NCI-H128 (cell line): ENCODE measurements at regions not wholly inside any gene's neighbourhood (a gene's known extent, or its start where the extent isn't known, plus 50 kb on each side); places are given as distances from the start of the nearest gene placed in this dataset.
"Not testable (repeated sequence)": the region's sequence is repeated elsewhere in the genome, so short reads cannot be mapped to it uniquely, and the experiment has no call there.

ENCODE experiments used
- DNase-seq: peaks from one replicate; lab custom pipeline; 2025; ENCODE audit not compliant: unreplicated experiment; lab: John Stamatoyannopoulos, UW

DNA sequence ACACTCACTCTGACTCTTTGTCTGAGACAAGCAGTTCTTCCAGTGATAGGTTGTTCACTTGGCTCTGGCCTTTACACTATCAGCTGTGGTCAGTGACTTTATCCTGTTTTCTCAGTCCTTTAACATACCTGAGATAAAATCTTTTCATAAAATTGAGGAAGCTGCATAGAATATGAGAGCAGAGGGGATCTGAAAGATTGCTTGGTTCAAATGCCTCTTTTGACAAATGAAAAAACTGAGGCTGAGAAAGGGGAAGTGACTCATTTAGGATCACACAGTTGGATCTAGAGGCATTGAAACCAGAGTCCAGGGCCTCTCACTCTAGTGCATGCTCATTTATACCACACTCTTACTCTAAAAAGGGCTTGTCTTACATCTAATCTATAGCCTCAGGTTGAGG, 277.0 kb upstream of the TBX18 start:
- DNase-seq = no peak

DNA sequence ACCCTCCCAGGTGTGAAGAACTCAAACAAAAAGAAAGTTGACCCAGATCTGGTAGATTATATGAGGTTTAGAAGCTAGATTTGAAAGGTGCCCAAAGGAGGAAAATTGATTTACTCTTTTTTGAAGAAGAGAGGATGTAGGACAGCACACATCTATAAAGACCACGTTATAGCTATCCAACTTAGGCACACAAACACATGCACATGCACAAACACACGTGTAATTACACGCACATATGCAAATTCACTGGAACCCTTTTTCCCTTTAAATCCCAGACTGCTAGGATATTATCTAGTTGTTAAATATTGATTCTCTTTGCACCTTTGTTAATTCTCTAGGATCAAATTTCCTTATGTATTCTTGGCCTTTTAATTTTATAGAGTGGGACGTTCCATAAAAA, 272.8 kb upstream of the TBX18 start:
- DNase-seq = no peak

DNA sequence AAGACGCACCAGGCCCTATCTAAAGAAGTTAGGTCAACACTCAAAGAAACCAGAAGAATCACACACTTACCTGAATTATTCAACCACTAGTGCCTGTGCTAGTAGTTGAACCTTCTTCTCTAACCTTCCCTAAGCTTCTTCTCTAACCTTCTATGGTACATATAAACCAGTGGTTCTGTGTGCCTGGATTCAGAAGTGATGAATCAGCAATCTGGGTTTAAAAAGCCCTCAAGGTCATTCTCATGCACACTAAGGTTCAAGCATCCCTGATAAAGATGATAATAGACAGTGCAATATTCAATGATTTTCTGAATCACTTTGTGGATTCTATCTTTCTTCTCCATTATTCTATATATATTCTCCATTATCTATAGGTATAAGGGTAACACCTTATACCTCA, 271.4 kb upstream of the TBX18 start:
- no peak for DNase-seq

DNA sequence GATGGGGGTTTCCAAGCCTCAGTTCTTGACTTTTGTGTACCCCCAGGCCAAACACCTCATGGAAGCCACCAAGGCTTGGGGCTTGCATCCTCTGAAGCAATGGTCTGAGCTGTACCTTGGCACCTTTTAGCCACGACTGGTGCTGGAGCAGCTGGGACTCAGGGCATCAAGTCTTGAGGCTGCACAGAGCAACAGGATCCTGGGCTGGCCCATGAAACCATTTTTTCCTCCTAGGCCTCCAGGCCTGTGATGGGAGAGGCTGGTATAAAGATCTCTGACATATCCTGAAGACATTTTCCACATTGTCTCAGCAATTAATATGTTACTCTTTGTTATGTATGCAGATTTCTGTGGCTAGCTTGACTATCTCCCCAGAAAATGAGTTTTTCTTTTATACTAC, 269.1 kb upstream of the TBX18 start:
- DNase-seq = no peak

DNA sequence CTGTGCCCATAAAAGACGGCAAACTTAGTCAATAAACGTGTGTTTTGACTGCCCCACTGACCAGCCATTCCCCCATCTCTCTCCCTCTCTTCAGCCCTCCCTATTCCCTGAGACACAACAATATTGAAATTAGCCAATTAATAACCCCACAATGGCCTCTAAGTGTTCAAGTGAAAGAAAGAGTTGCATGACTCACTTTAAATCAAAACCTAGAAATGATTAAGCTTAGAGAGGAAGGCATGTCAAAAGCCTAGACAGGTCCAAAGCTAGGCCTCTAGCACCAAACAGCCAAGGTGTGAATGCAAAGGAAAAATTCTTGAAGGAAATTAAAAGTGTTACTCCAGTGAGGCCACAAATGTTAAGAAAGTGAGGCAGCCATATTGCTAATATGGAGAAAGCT, 261.6 kb upstream of the TBX18 start:
- DNase-seq = no peak

DNA sequence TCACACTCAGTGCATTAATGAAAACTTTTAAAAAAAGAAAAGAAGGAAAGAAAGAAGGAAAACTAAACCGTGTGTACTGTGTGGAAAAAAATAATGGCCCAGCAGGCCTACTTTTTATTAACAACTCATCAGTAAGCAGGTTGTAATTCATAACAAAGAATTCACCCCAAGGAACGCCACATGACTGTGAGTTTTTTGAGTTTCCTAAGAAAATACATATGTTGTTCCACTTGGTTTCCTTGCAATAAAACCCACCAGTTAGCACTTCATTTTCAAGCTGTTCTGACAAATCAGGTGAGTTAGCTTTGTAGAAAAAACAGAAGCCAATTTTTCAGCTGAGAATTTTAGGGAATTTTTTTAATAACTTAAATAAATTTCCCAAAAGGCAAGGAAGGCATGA, 259.3 kb upstream of the TBX18 start:
- DNase-seq = no peak

GRCh38 chr6:85017352-85017751, 253.0 kb upstream of the TBX18 start:
- no peak for DNase-seq

- DNase-seq = no peak
Measured at GRCh38 chr6:85016726-85017125, 252.3 kb upstream of the TBX18 start.

DNA sequence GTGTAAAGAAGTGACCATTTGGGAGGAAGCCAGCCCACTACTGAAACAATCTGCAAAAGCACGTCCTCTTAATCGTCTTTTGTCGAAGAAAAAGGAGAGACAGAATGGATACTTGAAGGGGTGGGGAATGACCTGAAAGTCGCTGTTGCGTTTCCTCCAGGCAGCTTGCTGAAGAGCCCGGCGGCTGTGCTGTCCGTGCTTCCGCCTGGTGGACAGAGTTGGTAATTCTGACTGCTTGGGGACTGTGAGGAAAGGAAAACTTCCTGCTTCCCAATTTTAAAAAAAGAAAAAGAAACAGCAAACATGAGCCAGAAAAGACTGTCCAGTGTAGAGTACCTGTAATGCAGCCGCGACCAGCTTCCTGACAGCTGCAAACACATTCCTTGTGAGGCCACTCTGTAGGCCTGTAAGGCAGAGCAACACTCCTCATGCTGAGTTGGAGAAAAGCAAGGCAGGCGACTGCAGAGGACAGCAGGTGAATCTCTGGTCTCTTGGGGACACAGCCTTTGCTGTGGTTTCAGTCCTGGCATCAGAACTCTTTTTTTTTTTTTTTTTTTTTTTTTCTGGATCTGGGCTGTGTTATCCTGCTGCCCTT, 251.1 kb upstream of the TBX18 start:
- no peak for DNase-seq

GRCh38 chr6:85010865-85011264, 246.5 kb upstream of the TBX18 start:
- DNase-seq = no peak

DNA sequence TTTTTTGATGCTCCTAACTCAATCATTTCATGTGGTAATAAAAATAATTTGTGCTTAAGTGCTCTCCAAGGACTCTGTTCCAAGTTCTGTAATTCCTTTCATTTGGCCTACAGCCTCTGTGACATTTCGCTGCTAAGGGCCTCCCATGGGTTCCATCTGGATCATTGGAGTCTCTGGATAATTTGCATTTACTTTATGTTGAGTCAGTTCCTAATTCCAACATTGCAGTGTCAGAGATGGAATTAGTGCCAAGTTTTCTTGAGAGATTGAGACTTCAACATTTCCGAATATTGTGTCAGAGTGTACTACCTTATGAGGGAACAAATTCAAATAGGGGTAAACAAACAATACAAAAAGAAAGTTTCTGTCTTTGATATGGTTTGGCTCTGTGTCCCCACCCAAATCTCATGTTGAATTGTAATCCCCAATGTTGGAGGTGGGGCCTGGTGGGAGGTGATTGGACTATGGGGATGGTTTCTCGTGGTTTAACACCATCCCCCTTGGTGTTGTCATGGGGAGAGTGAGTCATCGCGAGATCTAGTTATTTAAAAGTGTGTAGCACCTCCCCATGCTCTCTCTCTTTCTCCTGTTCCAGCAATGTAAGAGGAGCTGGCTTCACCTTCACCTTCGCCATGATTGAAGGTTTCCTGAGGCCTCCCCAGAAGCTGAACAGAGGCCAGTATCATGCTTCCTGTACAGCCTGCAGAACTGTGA, 244.1 kb upstream of the TBX18 start:
- DNase-seq = no peak

- no peak for DNase-seq
Measured at GRCh38 chr6:85006362-85006761, 242.0 kb upstream of the TBX18 start.

- no peak for DNase-seq
Measured at GRCh38 chr6:85005494-85005893, 241.1 kb upstream of the TBX18 start.

DNA sequence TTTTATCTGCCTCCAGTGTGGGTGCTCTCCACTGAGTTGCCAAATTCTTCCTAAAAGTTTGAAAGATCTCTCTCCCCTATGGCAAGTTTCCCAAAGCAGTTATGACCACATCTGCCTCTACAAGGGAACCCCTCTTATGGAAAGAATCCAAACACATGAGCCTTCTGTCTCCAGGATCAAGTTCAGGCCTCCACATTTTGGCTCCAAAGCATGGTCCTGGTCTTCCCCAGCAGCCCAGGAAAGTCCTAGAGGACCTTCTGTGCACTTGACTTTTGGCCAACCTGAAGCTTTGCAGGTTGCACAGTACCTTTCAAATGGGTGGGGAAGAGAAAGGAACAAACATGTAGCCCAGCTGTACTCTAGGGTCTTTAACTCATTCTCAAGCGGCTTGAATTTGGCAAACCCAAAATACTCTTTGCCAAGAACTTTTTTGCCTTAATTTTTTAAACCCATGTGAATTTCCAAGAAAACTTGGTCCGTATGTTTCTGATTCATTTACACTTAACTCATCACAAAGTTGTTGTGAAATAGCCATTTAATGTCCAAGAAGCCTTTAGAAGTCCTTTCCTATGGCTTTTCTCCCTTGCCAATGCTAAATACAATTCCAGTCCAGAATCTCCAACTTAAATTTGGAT, 240.1 kb upstream of the TBX18 start:
- no peak for DNase-seq

DNA sequence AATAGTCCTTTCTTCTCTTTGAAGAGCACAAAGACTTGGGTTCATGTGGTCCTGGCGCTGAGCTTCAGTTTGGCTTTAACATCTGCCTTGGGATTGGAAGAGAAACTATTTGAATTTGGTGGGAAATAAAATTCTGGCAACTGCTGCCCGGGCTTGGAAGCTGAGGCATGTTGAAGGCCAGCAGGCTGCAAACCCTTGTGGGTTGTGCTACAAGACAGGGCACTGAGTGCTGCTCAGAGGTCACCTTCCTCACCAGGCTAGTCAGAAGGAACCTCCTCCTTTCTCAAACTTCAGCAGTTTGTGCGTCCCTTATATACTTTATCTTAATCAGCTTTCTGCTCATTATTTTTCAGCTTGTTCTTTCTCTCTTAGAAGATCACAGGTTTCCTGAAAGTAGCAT, 238.4 kb upstream of the TBX18 start:
- DNase-seq = no peak

- DNase-seq = no peak
Measured at GRCh38 chr6:85000001-85000400, 235.6 kb upstream of the TBX18 start.

DNA sequence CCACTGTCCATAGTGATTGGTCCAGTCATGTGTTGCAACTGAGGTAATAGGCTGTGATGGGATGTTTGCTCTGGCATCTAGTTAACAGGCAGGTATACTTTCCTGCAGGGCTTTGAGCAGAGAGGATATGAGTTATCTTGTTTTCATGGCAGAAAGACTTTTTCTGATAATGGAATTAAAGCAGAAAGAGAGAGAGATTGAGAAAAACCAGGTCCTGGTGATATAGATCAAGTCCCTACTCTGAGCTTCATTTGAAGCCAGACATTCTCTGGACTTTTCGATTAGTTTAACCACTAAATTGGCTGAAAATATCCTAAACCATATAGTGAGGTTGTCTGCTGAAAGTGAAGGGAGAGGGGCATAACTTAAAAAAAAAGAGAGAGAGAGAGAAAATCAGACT, 233.8 kb upstream of the TBX18 start:
- DNase-seq = no peak

GRCh38 chr6:84988766-84989165, 224.4 kb upstream of the TBX18 start:
- not testable (repeated sequence) for DNase-seq

DNA sequence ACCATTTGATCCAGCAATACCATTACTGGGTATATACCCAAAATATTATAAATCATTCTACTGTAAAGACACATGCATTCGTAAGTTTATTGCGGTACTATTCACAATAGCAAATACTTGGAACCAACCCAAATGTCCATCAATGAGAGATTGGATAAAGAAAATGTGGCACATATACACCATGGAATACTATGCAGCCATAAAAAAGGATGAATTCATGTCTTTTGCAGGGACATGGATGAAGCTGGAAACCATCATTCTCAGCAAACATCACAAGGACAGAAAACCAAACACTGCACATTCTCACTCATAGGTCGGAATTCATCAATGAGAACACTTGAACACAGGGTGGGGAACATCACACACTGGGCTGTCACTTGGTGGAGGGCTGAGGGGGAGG, 221.1 kb upstream of the TBX18 start:
- not testable (repeated sequence) for DNase-seq

- DNase-seq = no peak
Measured at GRCh38 chr6:84979541-84979940, 215.1 kb upstream of the TBX18 start.

DNA sequence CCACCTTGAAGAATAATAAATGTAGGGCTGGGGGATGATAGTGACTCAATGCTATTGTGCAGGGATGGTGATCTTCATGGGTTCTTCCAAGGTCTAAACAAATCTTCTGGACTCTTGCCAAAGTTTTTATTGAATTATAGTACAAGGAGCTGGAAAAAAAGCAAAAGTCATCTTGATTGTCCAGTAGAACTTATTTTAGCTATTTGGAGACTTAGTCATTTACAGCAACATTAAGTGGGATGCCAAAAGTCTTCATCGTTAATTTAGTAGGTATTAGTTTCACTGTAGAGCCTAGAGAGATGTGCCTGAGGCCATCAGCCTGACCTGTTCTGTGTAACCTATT, 212.9 kb upstream of the TBX18 start:
- DNase-seq = no peak

DNA sequence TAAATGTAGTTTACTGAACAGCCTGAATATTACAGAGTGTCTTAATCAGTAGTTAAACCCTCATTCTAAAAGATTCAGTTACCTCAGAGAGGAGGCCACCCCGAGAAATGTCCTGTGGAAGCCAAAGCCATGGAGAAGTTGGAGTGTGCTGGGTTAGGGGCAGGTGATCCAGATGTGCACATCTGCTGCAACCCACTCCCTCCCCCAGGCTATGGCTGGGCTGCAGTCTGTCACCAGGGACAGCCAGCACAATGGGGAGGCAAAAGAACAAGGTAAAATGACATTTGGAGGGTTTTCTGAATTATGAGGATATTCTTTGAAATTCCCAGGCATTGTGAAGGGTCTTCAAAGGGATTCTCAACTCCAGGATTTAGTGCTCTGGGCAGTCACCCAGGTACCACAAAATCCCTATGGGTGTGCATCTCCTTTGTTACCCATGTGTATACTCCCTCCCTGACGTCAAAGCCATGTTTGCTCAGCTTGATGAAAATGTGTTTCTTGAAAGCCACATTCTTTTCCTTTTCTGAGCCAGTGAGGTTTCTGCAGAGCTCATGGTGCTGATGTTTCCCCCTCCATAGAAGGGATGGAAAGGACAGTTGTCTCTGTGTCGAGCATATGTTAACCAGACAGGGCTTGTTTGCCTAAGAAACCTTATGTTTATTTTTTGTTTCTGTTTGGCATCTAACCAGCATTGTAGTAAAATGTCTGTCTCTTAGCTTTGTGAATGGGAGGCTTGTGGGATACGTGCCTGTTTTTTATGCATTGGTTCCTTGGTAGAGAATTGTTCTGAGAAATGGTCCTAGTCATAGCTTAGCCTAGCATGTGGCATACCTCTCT, 212.3 kb upstream of the TBX18 start:
- DNase-seq = no peak
